Activated T-cell treated with anti-CD3 and anti-CD28 coated beads, Interleukin-2, amount 50 U/mL, for 4 hours (primary cell): ENCODE measurements at regions not wholly inside any gene's neighbourhood (a gene's known extent, or its start where the extent isn't known, plus 50 kb on each side); places are given as distances from the start of the nearest gene placed in this dataset.
A peak's percentile ranks its signal among the peaks of the same experiment; 100 is the strongest.
"Not testable (repeated sequence)": the region's sequence is repeated elsewhere in the genome, so short reads cannot be mapped to it uniquely, and the experiment has no call there.

ENCODE experiments used
- ATAC-seq, 2 donors: fragments of 200-7000 bp; cut with Tn5 transposase; one replicate each; pipeline ENCODE4 v1.10.0; 2021
- DNase-seq: peaks from one replicate; pipeline ENCODE4 v3.0.0-alpha.2; 2020
- H3K27me3 Mint-ChIP-seq: one replicate; pipeline ENCODE4 v1.8.0; 2021; ENCODE audit warnings: low read depth, mixed read lengths
- H3K36me3 Mint-ChIP-seq: one replicate; pipeline ENCODE4 v1.8.0; 2022; ENCODE audit warnings: mixed read lengths; ENCODE audit not compliant: insufficient read depth
- H3K4me1 Mint-ChIP-seq: one replicate; pipeline ENCODE4 v1.8.0; 2021; ENCODE audit warnings: low read depth, mixed read lengths
- H3K4me3 Mint-ChIP-seq: one replicate; pipeline ENCODE4 v1.8.0; 2021; ENCODE audit warnings: mild to moderate bottlenecking, moderate library complexity, mixed read lengths
- H3K9me3 Mint-ChIP-seq: one replicate; pipeline ENCODE4 v1.8.0; 2021; ENCODE audit warnings: mixed read lengths

GRCh38 chr4:95898226-95898625, 58.3 kb downstream of the PDHA2 start:
- no peaks in the 10 kb centered on the region for H3K4me1 Mint-ChIP-seq
- H3K4me3 Mint-ChIP-seq: no peak overlapping the region
- no peaks in the 10 kb centered on the region for H3K27me3 Mint-ChIP-seq
- peaks cover 5% of the 10 kb centered on the region for H3K9me3 Mint-ChIP-seq
- ATAC-seq (no peak), DNase-seq (no peak)
- H3K36me3 Mint-ChIP-seq: no peaks in the 10 kb centered on the region

- ATAC-seq (no peak), DNase-seq (no peak)
- H3K36me3 Mint-ChIP-seq: no peaks in the 10 kb centered on the region
- H3K27me3 Mint-ChIP-seq: no peaks in the 10 kb centered on the region
- no peaks in the 10 kb centered on the region for H3K9me3 Mint-ChIP-seq
- no peaks in the 10 kb centered on the region for H3K4me1 Mint-ChIP-seq
- no peak overlapping the region for H3K4me3 Mint-ChIP-seq
Observed at GRCh38 chr4:95909211-95909610, 69.3 kb downstream of the PDHA2 start.

GRCh38 chr4:95910749-95911148, 70.9 kb downstream of the PDHA2 start:
- Mint-ChIP-seq H3K36me3 (no peaks in the 10 kb centered on the region), H3K27me3 (no peaks in the 10 kb centered on the region), H3K4me1 (no peaks in the 10 kb centered on the region), H3K9me3 (no peaks in the 10 kb centered on the region), H3K4me3 (no peak overlapping the region)
- ATAC-seq: no peak
- no peak for DNase-seq

- Mint-ChIP-seq H3K27me3 (no peaks in the 10 kb centered on the region), H3K9me3 (peaks cover 17% of the 10 kb centered on the region), H3K36me3 (no peaks in the 10 kb centered on the region), H3K4me3 (no peak overlapping the region), H3K4me1 (no peaks in the 10 kb centered on the region)
- DNase-seq (no peak), ATAC-seq (no peak)
Observed at GRCh38 chr4:95921470-95921869, 81.6 kb downstream of the PDHA2 start.

DNA sequence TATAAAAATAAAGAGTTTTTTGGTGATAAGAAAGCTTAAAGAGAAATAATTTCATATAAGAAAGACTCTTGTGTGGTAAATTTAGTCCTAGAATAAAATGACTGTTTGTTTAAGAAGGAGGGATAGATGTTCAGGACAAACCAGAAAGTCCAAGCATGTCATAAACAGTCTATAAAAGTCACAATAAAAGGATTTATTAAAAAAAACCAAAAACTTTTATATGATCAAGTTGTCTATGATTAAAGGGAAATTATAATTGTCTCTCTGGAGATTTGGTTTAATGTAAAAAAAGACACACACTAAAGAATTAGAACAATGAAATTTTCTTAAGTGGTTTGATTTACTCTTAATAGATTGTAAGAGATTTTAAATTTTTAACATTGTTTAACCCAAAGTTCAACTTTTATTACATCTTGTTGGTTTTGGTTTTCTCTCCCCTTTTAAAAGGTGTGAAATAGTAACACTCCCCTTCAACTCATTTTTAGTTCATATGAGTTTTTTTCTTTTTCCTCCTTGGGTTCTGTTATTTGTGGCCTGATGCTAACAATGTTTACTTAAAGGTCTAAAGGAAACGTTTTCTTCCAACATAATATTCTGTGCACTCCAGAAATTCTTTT, 89.7 kb downstream of the PDHA2 start:
- H3K27me3 Mint-ChIP-seq: no peaks in the 10 kb centered on the region
- ATAC-seq (no peak), DNase-seq (no peak)
- H3K4me3 Mint-ChIP-seq: no peak overlapping the region
- no peaks in the 10 kb centered on the region for H3K36me3 Mint-ChIP-seq
- H3K4me1 Mint-ChIP-seq: no peaks in the 10 kb centered on the region
- H3K9me3 Mint-ChIP-seq: peaks cover 32% of the 10 kb centered on the region

- H3K36me3 Mint-ChIP-seq: no peaks in the 10 kb centered on the region
- H3K4me1 Mint-ChIP-seq: no peaks in the 10 kb centered on the region
- DNase-seq: no peak
- no peak overlapping the region for H3K4me3 Mint-ChIP-seq
- no peaks in the 10 kb centered on the region for H3K9me3 Mint-ChIP-seq
- no peak for ATAC-seq
- H3K27me3 Mint-ChIP-seq: no peaks in the 10 kb centered on the region
Observed at GRCh38 chr4:95939141-95939540, 99.2 kb downstream of the PDHA2 start.

GRCh38 chr4:95949136-95949765, 109.4 kb downstream of the PDHA2 start:
- H3K4me3 Mint-ChIP-seq: no peak overlapping the region
- no peaks in the 10 kb centered on the region for H3K4me1 Mint-ChIP-seq
- no peaks in the 10 kb centered on the region for H3K36me3 Mint-ChIP-seq
- no peak for ATAC-seq
- H3K9me3 Mint-ChIP-seq: peaks cover 3% of the 10 kb centered on the region
- no peak for DNase-seq
- no peaks in the 10 kb centered on the region for H3K27me3 Mint-ChIP-seq

DNA sequence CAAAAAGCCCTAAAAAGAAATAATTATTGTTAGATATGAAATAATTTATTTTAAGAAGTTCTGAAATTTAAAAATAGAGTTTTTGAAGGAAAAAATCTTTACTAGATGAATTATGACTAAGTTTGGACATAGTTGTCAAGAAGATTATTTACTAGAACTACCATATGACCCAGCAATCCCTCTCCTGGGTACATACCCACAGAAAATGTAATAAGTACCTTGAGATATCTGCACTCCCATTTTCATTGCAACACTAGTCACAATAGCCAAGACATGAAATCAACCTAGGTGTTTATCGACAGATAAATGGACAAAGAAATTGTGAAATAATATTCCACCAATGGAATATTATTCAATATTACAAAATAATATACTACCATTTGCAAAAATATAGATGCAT, 109.9 kb downstream of the PDHA2 start:
- Mint-ChIP-seq H3K9me3 (peaks cover 6% of the 10 kb centered on the region), H3K27me3 (no peaks in the 10 kb centered on the region), H3K36me3 (no peaks in the 10 kb centered on the region), H3K4me1 (no peaks in the 10 kb centered on the region), H3K4me3 (no peak overlapping the region)
- ATAC-seq (no peak), DNase-seq (no peak)

DNA sequence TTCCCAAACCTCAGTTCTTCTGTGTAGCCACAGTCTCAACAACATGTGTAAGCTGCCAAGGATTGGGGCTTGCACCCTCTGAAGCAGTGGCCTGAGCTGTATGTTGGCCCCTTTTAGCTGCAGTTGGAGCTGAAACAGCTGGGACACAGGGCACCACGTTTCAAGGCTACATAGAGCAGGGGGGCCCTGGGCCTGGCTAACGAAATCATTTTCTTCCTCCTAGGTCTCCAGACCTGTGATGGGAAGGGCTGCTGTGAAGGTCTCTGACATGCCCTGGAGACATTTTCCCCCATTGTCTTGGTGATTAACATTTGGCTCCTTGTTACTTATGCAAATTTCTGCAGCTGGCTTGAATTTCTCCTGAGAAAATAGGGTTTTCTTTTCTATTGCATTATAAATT, 112.6 kb downstream of the PDHA2 start:
- H3K36me3 Mint-ChIP-seq, ATAC-seq, H3K4me3 Mint-ChIP-seq, H3K9me3 Mint-ChIP-seq, H3K4me1 Mint-ChIP-seq, DNase-seq, H3K27me3 Mint-ChIP-seq: not testable (repeated sequence)

DNA sequence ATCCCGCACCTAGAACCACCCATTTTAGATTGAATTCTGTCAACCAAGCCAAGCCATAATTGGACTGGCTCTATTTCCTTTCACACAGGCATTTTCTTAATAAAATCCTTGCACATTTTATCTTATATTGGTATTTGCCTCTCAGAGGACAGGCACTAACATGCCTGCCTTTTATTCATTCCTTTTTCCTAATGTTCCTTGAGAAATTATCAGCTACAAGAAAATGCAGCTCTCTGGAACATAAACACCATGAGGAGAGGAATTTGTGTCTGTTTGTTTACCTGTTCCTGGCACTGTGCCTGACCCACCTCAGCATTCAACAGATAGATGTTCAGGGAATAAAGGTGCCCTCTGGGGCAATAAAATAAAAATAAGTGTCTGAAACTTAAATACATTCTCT, 116.2 kb downstream of the PDHA2 start:
- peaks cover 4% of the 10 kb centered on the region for H3K9me3 Mint-ChIP-seq
- no peaks in the 10 kb centered on the region for H3K27me3 Mint-ChIP-seq
- DNase-seq: no peak
- no peak for ATAC-seq
- H3K4me3 Mint-ChIP-seq: no peak overlapping the region
- H3K36me3 Mint-ChIP-seq: no peaks in the 10 kb centered on the region
- H3K4me1 Mint-ChIP-seq: no peaks in the 10 kb centered on the region

- Mint-ChIP-seq H3K36me3 (no peaks in the 10 kb centered on the region), H3K4me1 (no peaks in the 10 kb centered on the region), H3K27me3 (no peaks in the 10 kb centered on the region), H3K4me3 (no peak overlapping the region), H3K9me3 (peaks cover 4% of the 10 kb centered on the region)
- DNase-seq (no peak), ATAC-seq (no peak)
Observed at GRCh38 chr4:95957054-95957453, 117.2 kb downstream of the PDHA2 start.

- Mint-ChIP-seq H3K4me3 (no peak overlapping the region), H3K4me1 (no peaks in the 10 kb centered on the region), H3K27me3 (no peaks in the 10 kb centered on the region), H3K36me3 (no peaks in the 10 kb centered on the region), H3K9me3 (peaks cover 4% of the 10 kb centered on the region)
- ATAC-seq (peak in 1 of 2 donors; percentile 23), DNase-seq (no peak)
Observed at GRCh38 chr4:95957759-95958158, 117.9 kb downstream of the PDHA2 start.

GRCh38 chr4:95959182-95959581, 119.3 kb downstream of the PDHA2 start:
- no peak for ATAC-seq
- peaks cover 2% of the 10 kb centered on the region for H3K27me3 Mint-ChIP-seq
- no peaks in the 10 kb centered on the region for H3K36me3 Mint-ChIP-seq

GRCh38 chr4:95959633-95960032, 119.7 kb downstream of the PDHA2 start:
- DNase-seq (no peak), ATAC-seq (no peak)
- peaks cover 2% of the 10 kb centered on the region for H3K27me3 Mint-ChIP-seq
- H3K36me3 Mint-ChIP-seq: no peaks in the 10 kb centered on the region
- H3K9me3 Mint-ChIP-seq: peaks cover under 1% of the 10 kb centered on the region
- H3K4me1 Mint-ChIP-seq: no peaks in the 10 kb centered on the region
- H3K4me3 Mint-ChIP-seq: no peak overlapping the region

More at GRCh38 chr4:95959182-95959581, 119.3 kb downstream of the PDHA2 start:
- no peaks in the 10 kb centered on the region for H3K4me1 Mint-ChIP-seq
- no peak for DNase-seq
- no peak overlapping the region for H3K4me3 Mint-ChIP-seq
- peaks cover 4% of the 10 kb centered on the region for H3K9me3 Mint-ChIP-seq

DNA sequence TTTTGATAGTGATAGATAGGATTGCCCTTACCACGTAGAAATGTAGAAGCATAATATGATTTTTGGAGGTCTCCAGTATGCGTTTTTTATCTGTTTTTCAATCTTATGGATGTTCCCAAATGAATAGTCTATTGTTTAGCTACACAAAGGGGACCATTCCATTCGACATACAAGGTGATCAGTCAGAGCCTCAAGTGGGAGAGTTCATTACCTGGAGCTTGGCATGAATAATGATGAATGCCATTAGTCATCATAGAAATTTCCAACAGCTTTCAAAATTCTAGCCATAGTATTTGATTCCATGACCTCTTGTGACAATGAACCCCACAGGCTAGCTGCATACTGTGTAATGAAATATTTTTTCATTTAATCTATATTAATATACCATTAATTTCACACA, 123.6 kb downstream of the PDHA2 start:
- no peak for DNase-seq
- no peak overlapping the region for H3K4me3 Mint-ChIP-seq

More for the DNA sequence above, 123.6 kb downstream of the PDHA2 start:
- Mint-ChIP-seq H3K9me3 (peaks cover 6% of the 10 kb centered on the region), H3K4me1 (no peaks in the 10 kb centered on the region), H3K36me3 (no peaks in the 10 kb centered on the region), H3K27me3 (peaks cover 2% of the 10 kb centered on the region)
- no peak for ATAC-seq
